Stimulated activated CD4-positive, alpha-beta T cell treated with anti-CD3 and anti-CD28 coated beads, Interleukin-15, amount 100 ng/mL, for 24 hours (primary cell): ENCODE measurements at regions not wholly inside any gene's neighbourhood (a gene's known extent, or its start where the extent isn't known, plus 50 kb on each side); places are given as distances from the start of the nearest gene placed in this dataset.

Source experiments
- DNase-seq: peaks from one replicate; pipeline ENCODE4 v3.0.0-alpha.2; 2020

DNA sequence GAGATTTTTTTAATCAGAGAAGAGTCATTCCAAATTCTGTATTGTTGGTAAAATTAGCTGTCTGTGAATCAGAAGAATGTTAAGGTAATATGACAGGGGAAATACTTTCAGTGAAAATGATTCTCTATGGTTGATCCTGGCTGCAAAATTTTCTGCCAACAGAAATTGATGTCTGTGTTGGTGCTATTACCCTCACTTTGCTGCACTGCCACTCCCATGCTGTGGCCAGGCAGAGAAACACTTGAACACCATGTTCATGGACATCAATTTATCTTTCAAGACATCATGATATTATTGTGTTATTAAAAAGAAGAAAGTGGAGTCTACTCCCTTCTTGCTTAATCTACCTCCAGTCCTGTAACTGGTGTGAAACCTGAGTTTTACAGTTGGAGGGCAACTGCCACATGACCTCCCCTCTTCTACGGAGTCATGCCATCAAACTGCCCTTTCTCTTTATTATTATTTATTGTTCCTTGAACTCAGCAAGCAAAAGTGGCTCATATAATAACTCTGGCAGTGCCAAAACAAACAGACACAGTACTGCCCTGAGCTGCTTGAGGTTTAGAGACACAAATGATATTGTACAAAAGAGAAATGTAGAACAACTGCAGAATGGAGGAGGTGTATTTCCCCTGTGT lies 288.0 kb upstream of the JAG1 start:
- DNase-seq = no peak

- no peak for DNase-seq
These were observed 289.1 kb upstream of the JAG1 start for GRCh38 chr20:10962937-10963336.

GRCh38 chr20:10963717-10964266 lies 290.0 kb upstream of the JAG1 start:
- no peak for DNase-seq

GRCh38 chr20:10965936-10966470 lies 292.2 kb upstream of the JAG1 start:
- no peak for DNase-seq

DNA sequence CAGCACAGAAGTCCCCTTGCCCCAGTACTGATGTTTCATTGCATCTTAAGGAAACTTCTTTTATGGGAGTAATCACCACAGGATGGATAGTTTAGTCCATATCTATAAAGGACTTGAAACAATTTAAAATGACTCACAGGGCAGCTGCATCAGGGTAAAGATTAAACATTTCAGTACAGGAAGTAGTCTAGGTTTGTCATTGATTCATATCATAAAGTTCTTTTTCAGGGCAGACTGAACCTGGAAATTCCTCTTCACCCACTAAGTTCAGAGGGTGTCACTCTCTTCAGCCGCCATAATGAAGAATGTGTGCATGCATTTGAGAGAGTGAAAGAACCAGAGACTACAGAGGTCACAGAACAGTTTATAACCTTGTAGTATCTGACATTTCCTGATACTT lies 296.3 kb upstream of the JAG1 start:
- DNase-seq = no peak

DNA sequence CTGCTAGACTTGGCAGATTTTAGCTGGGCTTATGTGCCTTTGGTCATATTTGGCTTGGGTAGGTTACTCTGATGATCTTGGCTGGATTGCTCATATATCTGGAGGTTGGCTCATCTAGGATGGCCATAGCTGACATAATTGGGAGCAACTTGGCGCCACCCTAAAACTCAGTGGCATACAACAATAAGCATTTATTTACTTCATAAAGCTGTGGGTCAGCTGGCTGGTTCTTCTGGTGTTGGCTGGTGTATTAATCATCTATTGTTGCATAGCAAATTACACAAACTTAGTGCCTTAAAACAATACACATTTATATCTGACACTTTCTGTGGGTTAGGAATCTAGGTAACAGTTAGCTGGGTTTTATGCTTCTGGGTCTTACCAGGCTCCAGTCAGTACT lies 297.3 kb upstream of the JAG1 start:
- no peak for DNase-seq

DNA sequence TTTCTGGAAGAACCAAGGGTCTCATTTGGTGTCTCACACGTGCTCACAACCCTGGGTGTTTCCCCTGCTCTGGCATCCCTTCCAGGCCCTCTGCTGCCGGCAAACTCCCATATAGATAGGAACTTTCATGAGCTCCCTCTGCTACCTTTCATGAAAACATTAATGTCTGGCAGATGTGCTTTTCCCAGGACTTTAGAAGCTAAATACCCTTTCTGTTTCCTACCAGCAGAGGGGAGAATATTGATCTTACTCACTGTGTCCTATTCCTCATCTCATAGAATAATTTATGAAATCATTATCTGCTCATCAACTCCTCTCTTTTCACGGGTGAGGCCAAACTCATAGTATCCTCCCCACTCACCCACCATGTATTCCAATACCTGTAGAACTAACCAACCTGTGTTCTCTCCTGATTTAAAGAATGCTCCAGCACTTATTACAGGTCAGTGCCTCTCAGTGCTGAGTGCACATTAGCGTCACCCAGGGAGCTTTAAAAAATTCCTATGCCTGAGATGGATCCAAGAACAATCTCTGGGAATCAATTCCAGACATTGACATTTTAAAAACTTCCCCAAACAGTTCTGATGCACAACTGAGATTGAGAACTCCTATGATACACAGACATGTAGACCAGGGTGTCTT lies 298.5 kb upstream of the JAG1 start:
- DNase-seq = no peak

DNA sequence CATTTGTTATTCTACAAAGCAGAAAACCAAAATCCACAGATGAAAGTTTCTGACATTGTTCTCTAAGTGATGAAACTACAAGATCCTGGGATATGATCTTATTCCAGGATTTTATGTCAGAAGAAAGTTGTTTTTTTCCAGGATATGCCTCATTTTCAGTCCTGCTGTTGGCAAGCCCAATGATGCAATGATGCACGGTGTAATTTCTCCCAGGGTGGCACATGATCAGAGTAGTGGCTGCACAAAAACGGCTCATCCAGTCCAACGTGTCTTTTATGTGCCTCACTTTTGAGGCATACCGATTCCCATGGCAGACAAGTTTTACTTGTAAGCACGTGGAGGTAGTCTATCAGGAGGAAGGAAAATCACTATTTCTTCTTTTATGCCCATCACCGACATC lies 302.3 kb upstream of the JAG1 start:
- DNase-seq = no peak

DNA sequence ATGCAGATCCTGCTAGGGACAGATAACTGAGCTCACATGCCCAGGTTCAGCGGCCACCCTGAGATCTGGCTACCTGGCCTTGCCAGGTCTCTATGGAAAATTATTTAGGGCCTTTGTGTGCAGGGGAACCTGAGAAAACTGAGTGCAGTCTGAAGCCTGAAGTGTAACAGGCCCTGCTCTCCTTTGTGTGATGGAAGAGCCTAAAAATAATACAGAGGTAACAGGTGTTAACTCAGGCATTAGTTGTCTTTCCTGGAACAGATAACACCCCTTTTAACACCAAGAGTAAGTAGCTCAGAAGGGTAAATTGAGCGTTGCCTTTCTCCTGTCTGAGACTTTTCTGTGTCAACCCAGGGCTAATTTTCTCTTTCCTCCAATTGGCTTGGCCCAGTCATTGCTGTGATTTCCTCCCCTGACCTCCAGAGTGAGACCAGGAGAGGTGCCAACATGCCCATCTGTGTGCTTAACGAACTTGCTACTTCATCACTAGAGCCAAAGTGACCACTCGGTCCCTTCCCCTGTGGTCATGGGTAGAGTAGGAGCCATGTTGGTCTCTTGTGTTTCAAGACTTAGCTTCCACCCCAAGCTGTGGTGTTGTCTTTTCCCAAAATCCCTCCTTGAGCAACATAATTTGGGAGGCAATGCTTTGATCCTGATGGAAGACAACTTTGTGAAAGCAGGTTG lies 304.4 kb upstream of the JAG1 start:
- DNase-seq = no peak

GRCh38 chr20:10978713-10979112 lies 304.9 kb upstream of the JAG1 start:
- no peak for DNase-seq

GRCh38 chr20:10982692-10983091 lies 308.9 kb upstream of the JAG1 start:
- no peak for DNase-seq

DNA sequence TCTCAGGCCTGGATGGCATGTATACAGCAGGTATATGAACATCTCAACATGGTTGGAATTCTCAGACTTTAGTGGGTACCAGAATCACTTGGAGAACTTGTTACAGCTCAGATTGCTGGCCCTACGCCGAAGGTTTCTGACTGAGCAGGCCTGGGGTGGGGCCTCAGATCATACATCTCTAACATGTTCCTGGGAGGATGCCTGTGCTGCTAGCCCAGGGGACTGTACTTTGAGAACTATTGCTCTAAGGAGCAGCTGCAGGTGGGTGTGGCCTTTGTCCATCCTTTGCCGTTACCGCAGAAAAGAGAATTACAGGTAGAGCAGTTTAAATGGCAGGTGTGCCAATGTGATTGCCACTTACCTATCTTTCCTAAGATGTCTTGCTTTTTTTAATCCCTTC lies 310.5 kb upstream of the JAG1 start:
- no peak for DNase-seq

DNA sequence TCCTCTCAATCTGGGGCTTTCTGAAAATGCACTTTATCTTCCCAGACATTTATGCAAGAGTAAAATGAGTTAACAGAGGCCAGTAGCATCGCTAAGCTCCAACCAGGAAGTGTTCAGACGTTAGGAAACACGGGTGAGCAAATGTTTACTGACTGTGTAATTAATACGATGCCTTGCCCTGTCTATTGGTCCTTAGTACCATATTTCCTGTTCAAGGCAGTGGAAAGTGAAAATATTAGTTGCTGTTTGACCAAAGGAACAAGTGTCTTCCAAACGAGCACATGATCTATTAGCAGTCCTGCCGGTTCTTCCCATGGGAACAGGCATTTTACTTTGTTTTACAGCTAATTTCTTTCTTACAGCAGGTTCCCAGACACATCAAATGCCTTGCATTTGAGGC lies 311.1 kb upstream of the JAG1 start:
- no peak for DNase-seq

DNA sequence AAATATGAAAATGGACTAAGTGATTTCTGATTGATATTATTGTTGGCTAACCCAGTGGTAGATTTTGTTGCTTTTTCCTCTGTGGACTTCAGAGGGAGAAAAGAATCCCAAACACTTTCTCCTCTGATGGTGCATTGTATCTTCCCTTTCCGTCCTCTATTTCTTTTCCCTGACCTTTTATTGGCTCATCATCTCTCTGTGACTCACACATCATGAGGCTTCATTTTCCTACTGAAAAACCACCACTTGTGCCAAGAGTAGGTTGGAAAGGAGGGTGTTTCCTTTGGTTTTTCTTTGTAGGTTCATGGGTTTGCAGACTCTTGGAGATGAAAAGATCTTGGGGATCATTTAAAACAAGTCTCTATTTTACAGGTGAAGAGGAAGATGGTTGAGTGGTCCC lies 311.7 kb upstream of the JAG1 start:
- no peak for DNase-seq

- no peak for DNase-seq
These were observed 312.8 kb upstream of the JAG1 start for GRCh38 chr20:10986586-10986985.

- DNase-seq = no peak
These were observed 314.0 kb upstream of the JAG1 start for GRCh38 chr20:10987651-10988383.

DNA sequence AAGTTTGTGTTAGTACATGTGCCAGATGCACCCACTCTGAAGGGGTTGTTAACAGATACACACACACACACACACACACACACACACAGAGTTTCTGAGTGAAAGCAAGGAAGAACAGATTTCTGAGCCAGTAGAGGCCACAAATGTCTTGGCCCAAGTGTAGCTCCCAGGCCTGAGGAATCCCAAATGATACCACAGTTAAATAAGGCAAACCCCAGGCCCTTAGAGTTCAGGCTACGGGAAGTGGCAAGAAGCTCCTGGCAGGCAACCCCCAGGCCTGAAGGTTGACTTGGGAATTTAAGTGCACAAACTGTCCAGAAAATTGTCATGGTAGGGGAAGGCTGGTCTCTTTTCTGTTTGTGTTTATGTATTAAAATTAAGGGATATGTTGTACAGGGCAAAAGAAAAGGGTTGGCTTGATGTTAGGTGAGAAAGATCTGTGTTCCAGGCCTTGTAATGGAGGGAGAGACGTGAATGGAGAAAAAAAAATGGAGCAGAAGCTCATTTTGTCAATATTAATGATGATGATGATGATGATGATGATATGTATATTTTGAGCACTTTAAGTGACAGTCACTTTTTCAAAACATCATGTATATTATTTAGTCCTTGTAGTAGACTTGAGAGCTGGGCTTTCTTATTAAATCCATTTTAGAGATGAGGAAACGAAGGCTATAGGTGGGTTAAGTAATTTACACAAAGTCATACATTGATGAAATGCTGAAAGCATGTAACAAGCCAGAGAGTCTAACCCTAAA lies 317.0 kb upstream of the JAG1 start:
- no peak for DNase-seq

- no peak for DNase-seq
These were observed 318.9 kb upstream of the JAG1 start for GRCh38 chr20:10992731-10993130.

DNA sequence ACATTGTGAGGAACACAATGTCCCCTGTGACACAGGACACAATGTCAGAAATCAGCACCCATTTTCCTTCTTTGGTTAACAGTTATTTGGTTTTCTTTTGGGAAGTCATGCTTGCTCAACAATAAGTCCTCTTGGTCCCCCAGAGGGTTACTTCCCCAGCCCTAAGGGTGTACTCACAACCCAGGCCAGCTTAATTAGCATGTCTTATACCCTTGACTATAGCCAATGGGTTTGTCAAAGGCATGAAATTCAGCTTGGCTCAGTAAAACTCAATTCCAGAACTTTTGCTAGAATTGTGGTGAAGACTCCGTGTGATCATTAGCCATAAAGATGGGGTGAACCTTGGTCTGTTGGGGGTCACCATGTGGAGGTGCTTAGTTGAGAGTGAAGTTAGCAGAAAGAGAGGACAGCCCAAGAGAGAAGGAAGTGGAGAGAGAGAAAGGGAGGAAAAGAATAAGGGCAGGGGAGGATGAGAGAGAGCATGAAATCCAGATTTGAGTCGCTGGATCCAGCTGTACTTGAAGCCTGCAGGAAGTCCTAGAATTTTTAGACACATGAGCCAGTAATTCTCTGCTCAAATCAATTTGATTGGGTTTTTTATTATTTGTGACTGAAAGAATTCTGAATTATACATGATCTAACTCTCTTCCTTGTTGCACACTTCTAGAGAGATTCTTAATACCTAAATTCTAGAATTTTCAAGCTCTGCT lies 321.3 kb upstream of the JAG1 start:
- DNase-seq = no peak

DNA sequence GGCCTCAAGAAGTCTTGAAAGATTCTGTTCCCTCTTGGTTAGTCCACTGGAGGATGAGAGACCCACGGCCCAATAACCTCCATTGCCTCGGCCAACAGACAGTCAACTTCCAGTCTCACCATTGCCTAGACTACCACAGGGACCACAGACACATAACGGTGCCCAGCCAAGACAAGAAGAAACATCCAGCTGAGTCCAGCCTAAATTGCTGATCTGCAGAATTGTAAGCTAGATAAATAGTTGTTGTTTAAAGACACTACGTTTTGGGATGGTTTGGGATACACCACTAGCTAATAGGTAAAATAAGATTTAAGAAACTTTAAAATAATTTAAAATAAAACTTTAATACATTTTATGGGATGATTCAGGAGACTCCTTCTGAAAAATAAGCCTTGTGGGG lies 324.7 kb upstream of the JAG1 start:
- no peak for DNase-seq

DNA sequence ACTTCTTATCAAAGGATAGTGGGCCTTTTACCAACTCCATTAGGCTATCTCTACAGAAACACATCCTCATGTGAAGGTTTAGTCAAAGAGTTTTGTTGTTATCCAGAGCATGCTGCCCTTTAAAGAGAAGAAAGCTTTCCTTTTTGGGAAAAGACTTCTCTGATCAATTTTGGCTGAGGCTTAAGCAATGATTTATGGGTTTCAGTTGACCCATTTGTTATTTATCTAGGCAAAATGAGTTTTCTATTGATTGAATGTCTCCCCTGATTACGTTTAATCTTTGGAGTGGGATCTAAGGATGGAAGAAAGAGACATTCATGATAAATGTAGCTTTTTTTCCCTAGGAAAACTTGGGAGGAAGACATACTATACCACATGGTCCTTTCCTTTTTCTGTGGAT lies 326.6 kb upstream of the JAG1 start:
- DNase-seq = no peak

GRCh38 chr20:11001302-11001701 lies 327.5 kb upstream of the JAG1 start:
- DNase-seq = no peak
